ENCODE measurements at regions not wholly inside any gene's neighbourhood (a gene's known extent, or its start where the extent isn't known, plus 50 kb on each side); places are given as distances from the start of the nearest gene placed in this dataset.

DNA sequence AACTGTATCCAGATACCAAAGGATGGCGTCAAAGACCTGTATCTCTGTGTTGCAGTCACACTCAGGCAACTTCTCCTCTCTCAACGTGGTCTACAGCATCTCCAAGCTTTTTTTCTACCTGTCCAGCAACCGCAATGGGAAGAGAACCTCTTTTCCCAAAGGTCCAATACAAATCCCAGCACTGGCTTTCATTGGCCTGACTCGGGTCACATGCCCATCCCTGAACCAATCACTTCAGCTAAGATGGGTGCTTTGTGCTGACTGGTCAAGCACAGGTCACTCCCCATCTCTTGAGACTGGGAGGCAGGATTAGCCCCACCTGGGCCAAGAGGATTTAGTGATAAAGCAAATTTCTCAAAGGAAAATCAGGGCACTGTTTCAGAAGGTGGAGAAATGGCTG, 71.2 kb upstream of the C16orf82 start:
- no peak for DNase-seq (ENCODE audit: insufficient read length, low spot score)
- FAIRE-seq = no peak

DNA sequence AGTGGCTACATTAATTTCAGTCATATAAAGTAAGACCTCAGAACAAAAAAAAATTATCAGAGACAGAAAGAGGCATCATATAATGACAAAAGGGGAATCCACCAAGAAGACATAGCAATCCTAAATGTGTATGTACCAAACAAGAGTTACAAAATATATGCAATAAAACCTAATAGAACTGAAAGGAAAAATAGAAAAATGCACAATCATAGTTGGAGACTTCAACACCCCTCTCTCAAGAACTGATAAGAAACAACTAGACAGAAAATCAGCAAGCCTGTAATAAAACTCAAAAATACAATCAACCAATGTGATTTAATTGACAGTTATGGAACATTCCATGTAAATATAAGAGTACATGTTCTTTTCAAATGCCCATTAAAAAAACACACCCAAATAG, 61.3 kb upstream of the C16orf82 start:
- DNase-seq (ENCODE audit: insufficient read length, low spot score) (no peak), FAIRE-seq (no peak)
